ENCODE measurements at regions not wholly inside any gene's neighbourhood (a gene's known extent, or its start where the extent isn't known, plus 50 kb on each side); places are given as distances from the start of the nearest gene placed in this dataset.

DNA sequence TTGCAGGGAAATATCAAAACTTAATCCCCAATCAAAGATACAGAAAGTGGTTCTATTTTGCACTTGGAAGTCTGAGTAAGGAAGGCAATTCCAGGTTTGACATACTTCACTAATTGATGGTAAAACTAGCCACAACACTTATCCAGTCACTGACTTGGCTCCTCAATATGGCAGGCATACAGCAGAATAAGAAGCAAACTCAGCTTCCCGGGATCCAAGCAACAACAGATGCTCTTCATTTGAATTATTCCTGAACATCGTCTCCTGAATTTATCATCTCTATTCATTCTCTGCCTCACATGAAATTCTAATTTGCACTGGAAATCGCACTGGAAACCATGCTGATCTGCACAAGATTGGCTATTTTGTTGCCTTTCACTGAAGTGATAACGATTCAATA lies 629.6 kb downstream of the PRELID2 start:
- TF ChIP-seq, protein P1, sequence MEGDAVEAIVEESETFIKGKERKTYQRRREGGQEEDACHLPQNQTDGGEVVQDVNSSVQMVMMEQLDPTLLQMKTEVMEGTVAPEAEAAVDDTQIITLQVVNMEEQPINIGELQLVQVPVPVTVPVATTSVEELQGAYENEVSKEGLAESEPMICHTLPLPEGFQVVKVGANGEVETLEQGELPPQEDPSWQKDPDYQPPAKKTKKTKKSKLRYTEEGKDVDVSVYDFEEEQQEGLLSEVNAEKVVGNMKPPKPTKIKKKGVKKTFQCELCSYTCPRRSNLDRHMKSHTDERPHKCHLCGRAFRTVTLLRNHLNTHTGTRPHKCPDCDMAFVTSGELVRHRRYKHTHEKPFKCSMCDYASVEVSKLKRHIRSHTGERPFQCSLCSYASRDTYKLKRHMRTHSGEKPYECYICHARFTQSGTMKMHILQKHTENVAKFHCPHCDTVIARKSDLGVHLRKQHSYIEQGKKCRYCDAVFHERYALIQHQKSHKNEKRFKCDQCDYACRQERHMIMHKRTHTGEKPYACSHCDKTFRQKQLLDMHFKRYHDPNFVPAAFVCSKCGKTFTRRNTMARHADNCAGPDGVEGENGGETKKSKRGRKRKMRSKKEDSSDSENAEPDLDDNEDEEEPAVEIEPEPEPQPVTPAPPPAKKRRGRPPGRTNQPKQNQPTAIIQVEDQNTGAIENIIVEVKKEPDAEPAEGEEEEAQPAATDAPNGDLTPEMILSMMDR (IDR thresholded peaks at IDR 0.05) = no peak
- no peak for TF ChIP-seq HOXA7 (CRISPR knock-in tag; IDR thresholded peaks at IDR 0.05)
- no peak for TF ChIP-seq RFX5 (IDR thresholded peaks at IDR 0.05)
- TF ChIP-seq SMC3 (IDR thresholded peaks at IDR 0.05) = no peak
- TF ChIP-seq ELK1 (IDR thresholded peaks at IDR 0.05; ENCODE audit: low read depth, low read length) = no peak
- TF ChIP-seq POLR2A (IDR thresholded peaks at IDR 0.05; ENCODE audit: low read length) = no peak
- no peak for TF ChIP-seq PHF8 (IDR thresholded peaks at IDR 0.05; ENCODE audit: borderline replicate concordance, low read depth)

Data from A549 (cell line).